LNCAP (cell line): ENCODE measurements at regions not wholly inside any gene's neighbourhood (a gene's known extent, or its start where the extent isn't known, plus 50 kb on each side); places are given as distances from the start of the nearest gene placed in this dataset.
A peak's percentile ranks its signal among the peaks of the same experiment; 100 is the strongest.

Experiments
- CTCF ChIP-seq: fragments of 450-650 bp; IDR thresholded peaks from 2 replicates; pipeline ENCODE4 v1.5.1; 2017; ENCODE audit warnings: mild to moderate bottlenecking

- no peak for TF ChIP-seq CTCF
These were observed 165.0 kb upstream of the ZCCHC13 start for GRCh38 chrX:74138943-74139342.

DNA sequence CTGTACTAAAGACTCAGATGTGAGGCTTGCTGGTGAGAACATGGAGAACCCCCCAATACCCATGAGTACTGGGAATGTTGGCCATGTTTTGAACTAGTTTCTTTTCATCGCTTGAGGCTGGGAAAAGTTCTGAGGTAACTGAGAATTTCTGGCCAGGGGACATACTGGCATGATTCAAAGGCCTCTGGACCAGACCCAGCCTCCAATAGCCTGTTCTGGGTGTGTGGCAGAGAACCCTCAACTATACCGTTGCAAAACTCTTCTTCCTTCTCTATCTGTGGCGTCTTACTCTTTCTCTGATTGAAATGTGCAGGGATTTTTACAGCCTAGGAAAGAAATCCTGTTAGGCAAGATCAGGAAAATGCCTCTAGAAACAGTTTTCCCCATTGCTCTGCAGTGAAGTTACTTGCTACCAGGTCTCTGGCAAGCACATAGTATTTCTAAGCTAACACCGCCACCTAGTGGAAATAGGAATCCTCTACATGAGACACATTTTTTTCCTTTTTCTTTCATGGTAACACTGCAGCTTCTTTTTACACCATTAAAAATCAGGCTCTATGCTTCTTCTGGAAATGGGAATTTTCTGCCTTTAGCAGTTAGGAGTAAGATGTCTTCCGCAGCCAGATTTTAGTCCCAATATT is 170.7 kb upstream of the ZCCHC13 start:
- peak; percentile 48 for TF ChIP-seq CTCF

DNA sequence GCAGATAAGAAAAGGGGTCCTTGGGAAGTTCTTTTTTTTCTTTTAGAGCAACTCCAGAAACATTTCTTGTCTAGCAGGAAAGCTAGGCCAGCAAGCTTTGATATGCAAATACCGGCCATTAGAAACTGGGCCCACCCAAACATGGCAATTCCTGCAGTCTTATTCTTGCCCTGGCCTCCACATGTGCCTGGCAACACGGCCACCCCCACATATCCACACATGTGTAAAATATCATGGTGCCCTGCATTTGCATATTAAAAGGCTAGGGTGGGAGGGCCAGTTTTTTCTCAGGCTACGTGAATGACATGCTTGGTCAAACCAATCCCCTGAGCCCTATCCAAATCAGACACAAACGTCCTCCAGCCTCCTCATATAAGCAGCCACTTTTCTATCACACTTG is 171.7 kb upstream of the ZCCHC13 start:
- no peak for TF ChIP-seq CTCF

GRCh38 chrX:74119016-74119910 is 184.7 kb upstream of the ZCCHC13 start:
- TF ChIP-seq CTCF: no peak

GRCh38 chrX:74117962-74118902 is 185.7 kb upstream of the ZCCHC13 start:
- no peak for TF ChIP-seq CTCF

DNA sequence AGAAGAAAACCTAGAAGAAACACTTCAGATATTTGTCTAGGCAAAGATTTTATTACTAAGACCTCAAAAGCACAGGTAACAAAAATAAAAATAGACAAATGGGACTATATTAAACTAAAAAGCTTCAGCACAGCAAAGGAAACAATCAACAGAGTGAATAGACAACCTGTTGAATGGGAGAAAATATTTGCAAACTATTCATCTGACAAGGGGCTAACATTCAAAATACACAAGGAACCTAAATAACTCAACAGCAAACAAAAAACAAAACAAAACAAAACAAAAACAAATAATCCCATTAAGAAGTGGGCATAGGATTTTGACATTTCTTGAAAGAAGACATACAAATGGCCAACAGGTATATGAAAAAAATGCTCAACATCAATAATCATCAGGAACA is 192.7 kb upstream of the ZCCHC13 start:
- TF ChIP-seq CTCF: no peak

GRCh38 chrX:74107666-74108065 is 196.3 kb upstream of the ZCCHC13 start:
- no peak for TF ChIP-seq CTCF
